Fibroblast of lung (primary cell): ENCODE measurements at regions not wholly inside any gene's neighbourhood (a gene's known extent, or its start where the extent isn't known, plus 50 kb on each side); places are given as distances from the start of the nearest gene placed in this dataset.

Experiments
- DNase-seq, 2 donors: peaks; one replicate each; pipeline versions ENCODE4 v3.0.0 to v3.0.0-alpha.2; 2010; ENCODE audit warnings: low read depth in 2 of 2
- H2AFZ ChIP-seq: 2 replicates; pipeline ENCODE4 v1.5.1; 2012; ENCODE audit warnings: low read length, control low read depth, inconsistent platforms
- H3K27ac ChIP-seq: 2 replicates; pipeline ENCODE4 v1.5.1; 2011; ENCODE audit warnings: low read length, control low read depth; ENCODE audit not compliant: insufficient read depth
- H3K27me3 ChIP-seq: 2 replicates; pipeline ENCODE4 v1.5.1; 2011; ENCODE audit warnings: mild to moderate bottlenecking, low read length; ENCODE audit not compliant: control insufficient read depth, insufficient read depth
- H3K36me3 ChIP-seq: 2 replicates; pipeline ENCODE4 v1.5.1; 2011; ENCODE audit warnings: low read length; ENCODE audit not compliant: control insufficient read depth, insufficient read depth
- H3K4me1 ChIP-seq: 2 replicates; pipeline ENCODE4 v1.5.1; 2011; ENCODE audit warnings: low read length; ENCODE audit not compliant: control insufficient read depth, insufficient read depth; ENCODE audit errors: extremely low read depth
- H3K4me2 ChIP-seq: 2 replicates; pipeline ENCODE4 v1.5.1; 2011; ENCODE audit warnings: low read length, control low read depth; ENCODE audit not compliant: insufficient read depth; ENCODE audit errors: extremely low read depth
- H3K4me3 ChIP-seq, 4 experiments: fragments of 200-600 bp in 1 of 4; sonication (generic) in 1 of 4; replicated peaks in 1 of 4; 2 replicates each; pipeline ENCODE4 v1.5.1; 2011 to 2016; ENCODE audit warnings: low read length in 4 of 4, low read depth in 3 of 4, mild to moderate bottlenecking in 3 of 4, control low read depth in 2 of 4, inconsistent platforms in 1 of 4, mixed read lengths in 1 of 4; ENCODE audit not compliant: insufficient read depth in 1 of 4; ENCODE audit errors: control extremely low read depth in 1 of 4
- H3K79me2 ChIP-seq: 2 replicates; pipeline ENCODE4 v1.5.1; 2012; ENCODE audit warnings: mild to moderate bottlenecking, low read length, inconsistent platforms; ENCODE audit not compliant: control insufficient read depth, insufficient read depth
- H3K9ac ChIP-seq: 2 replicates; pipeline ENCODE4 v1.5.1; 2011; ENCODE audit warnings: mild to moderate bottlenecking, low read length, control low read depth; ENCODE audit not compliant: insufficient read depth
- H3K9me3 ChIP-seq: 2 replicates; pipeline ENCODE4 v1.5.1; 2012; ENCODE audit warnings: low read depth, low read length; ENCODE audit not compliant: control insufficient read depth, insufficient read depth
- H4K20me1 ChIP-seq: 2 replicates; pipeline ENCODE4 v1.5.1; 2011; ENCODE audit warnings: low read length; ENCODE audit not compliant: control insufficient read depth, insufficient read depth; ENCODE audit errors: extremely low read depth
- EZH2 ChIP-seq: IDR thresholded peaks from 2 replicates; pipeline ENCODE4 v1.5.1; 2012; ENCODE audit warnings: low read length, control low read depth, mild to moderate bottlenecking; ENCODE audit errors: missing control alignments
- TF ChIP-seq, protein P1 (sequence below), 2 donors: IDR thresholded peaks in 1 of 2; conservative IDR thresholded peaks in 1 of 2; 1 replicate in 1 of 2; 2 replicates in 1 of 2; pipeline ENCODE4 v1.5.1; 2011 to 2012; ENCODE audit warnings: low read length in 2 of 2, control low read depth in 1 of 2, inconsistent platforms in 1 of 2, low read depth in 1 of 2, mild to moderate bottlenecking in 1 of 2

DNA sequence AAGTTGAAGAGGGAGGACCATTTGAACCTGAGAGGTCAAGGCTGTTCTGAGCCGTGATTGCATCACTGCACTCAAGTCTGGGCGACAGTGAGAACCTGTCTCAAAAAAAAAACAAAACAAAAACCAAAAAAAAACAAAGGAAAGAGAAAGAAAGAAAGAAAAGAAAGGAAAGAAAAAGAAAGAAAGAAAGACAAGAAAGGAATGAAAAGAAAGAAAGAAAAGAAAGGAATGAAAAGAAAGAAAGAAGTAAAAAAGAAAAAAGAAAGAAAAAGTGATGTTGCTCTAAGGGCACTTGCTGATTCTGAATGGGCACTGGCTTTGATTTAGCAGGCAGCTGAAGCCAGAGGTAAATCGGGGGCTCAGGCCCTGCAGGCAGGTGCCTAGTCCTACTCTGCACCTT lies 161.0 kb downstream of the MCHR2 start:
- H3K9me3 ChIP-seq = no peaks in the 10 kb centered on the region
- H3K4me2 ChIP-seq = no peak overlapping the region
- no peak overlapping the region for H3K4me3 ChIP-seq
- DNase-seq = no peak
- H4K20me1 ChIP-seq = no peaks in the 10 kb centered on the region
- H3K27me3 ChIP-seq = no peaks in the 10 kb centered on the region
- no peaks in the 10 kb centered on the region for H3K79me2 ChIP-seq
- no peak overlapping the region for H3K27ac ChIP-seq
- H2AFZ ChIP-seq = no peak overlapping the region
- H3K36me3 ChIP-seq = no peaks in the 10 kb centered on the region
- no peaks in the 10 kb centered on the region for H3K4me1 ChIP-seq
- H3K9ac ChIP-seq = no peak overlapping the region
- TF ChIP-seq EZH2 = no peak
- TF ChIP-seq, protein P1, sequence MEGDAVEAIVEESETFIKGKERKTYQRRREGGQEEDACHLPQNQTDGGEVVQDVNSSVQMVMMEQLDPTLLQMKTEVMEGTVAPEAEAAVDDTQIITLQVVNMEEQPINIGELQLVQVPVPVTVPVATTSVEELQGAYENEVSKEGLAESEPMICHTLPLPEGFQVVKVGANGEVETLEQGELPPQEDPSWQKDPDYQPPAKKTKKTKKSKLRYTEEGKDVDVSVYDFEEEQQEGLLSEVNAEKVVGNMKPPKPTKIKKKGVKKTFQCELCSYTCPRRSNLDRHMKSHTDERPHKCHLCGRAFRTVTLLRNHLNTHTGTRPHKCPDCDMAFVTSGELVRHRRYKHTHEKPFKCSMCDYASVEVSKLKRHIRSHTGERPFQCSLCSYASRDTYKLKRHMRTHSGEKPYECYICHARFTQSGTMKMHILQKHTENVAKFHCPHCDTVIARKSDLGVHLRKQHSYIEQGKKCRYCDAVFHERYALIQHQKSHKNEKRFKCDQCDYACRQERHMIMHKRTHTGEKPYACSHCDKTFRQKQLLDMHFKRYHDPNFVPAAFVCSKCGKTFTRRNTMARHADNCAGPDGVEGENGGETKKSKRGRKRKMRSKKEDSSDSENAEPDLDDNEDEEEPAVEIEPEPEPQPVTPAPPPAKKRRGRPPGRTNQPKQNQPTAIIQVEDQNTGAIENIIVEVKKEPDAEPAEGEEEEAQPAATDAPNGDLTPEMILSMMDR (conservative IDR thresholded peaks at IDR 0.05 in 1 of 2, IDR thresholded peaks at IDR 0.05 in 1 of 2; ENCODE audit: low read depth in 1 of 2, low read length in 2 of 2) = no peak

- no peaks in the 10 kb centered on the region for H3K9me3 ChIP-seq
- no peaks in the 10 kb centered on the region for H3K27me3 ChIP-seq
- no peak overlapping the region for H3K4me2 ChIP-seq
- H3K27ac ChIP-seq = no peak overlapping the region
- peak in 1 of 2 donors; percentile 3 for DNase-seq
- H3K79me2 ChIP-seq = no peaks in the 10 kb centered on the region
- H3K9ac ChIP-seq = no peak overlapping the region
- no peak overlapping the region for H3K4me3 ChIP-seq
- no peaks in the 10 kb centered on the region for H3K36me3 ChIP-seq
- TF ChIP-seq EZH2 = no peak
- TF ChIP-seq, protein P1 (conservative IDR thresholded peaks at IDR 0.05 in 1 of 2, IDR thresholded peaks at IDR 0.05 in 1 of 2; ENCODE audit: low read depth in 1 of 2, low read length in 2 of 2) = no peak
- H3K4me1 ChIP-seq = no peaks in the 10 kb centered on the region
- H4K20me1 ChIP-seq = no peaks in the 10 kb centered on the region
- H2AFZ ChIP-seq = no peak overlapping the region
These were observed 157.6 kb downstream of the MCHR2 start for GRCh38 chr6:99836471-99836870.

DNA sequence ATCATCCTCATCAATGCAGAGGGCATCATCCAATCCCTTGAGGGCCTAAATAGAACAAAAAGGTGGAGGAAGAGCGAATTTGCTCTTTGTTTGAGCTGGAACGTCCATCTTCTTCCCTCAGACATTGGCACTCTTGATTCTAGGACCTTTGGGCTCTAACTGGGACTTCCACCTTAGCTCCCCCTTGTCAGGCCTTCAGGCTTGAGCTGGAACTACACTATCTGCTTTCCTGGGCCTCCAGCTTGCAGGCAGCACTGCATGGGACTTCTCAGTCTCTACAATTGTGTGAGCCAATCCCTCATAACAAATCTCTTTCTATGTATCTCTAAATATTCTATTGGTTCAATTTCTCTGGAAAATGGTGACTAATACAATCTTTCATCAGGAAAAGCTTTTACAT lies 155.4 kb downstream of the MCHR2 start:
- TF ChIP-seq EZH2 = no peak
- TF ChIP-seq, protein P1 (conservative IDR thresholded peaks at IDR 0.05 in 1 of 2, IDR thresholded peaks at IDR 0.05 in 1 of 2; ENCODE audit: low read depth in 1 of 2, low read length in 2 of 2) = no peak
- no peak for DNase-seq
- no peaks in the 10 kb centered on the region for H3K36me3 ChIP-seq
- no peak overlapping the region for H2AFZ ChIP-seq
- H3K9ac ChIP-seq = no peak overlapping the region
- no peak overlapping the region for H3K4me3 ChIP-seq
- H4K20me1 ChIP-seq = no peaks in the 10 kb centered on the region
- H3K4me2 ChIP-seq = no peak overlapping the region
- H3K79me2 ChIP-seq = no peaks in the 10 kb centered on the region
- no peaks in the 10 kb centered on the region for H3K4me1 ChIP-seq
- H3K27me3 ChIP-seq = no peaks in the 10 kb centered on the region
- no peaks in the 10 kb centered on the region for H3K9me3 ChIP-seq
- H3K27ac ChIP-seq = no peak overlapping the region
